ENCODE measurements at regions not wholly inside any gene's neighbourhood (a gene's known extent, or its start where the extent isn't known, plus 50 kb on each side); places are given as distances from the start of the nearest gene placed in this dataset.

GRCh38 chr10:84015877-84016595 lies 123.3 kb upstream of the GHITM start:
- ChIA-PET POLR2A (ENCODE audit: partially characterized antibody) (no interaction called here), CTCF (ENCODE audit: partially characterized antibody) (interaction anchor here (0.6 to 3.9 kb wide), 5 partner anchors 10 to 1553 kb away, joined by 3 to 18 read pairs (median 3); no protein-coding TSS in a partner anchor)
- no peak overlapping the region for H2BK12ac ChIP-seq (ENCODE audit: low read depth, low read length)
- no peak overlapping the region for H3K56ac ChIP-seq (replicated peaks; ENCODE audit: insufficient read length, low read depth, low read length)
- no peak overlapping the region for H2BK5ac ChIP-seq (ENCODE audit: low read depth, low read length)
- no peaks in the 10 kb centered on the region for H3K79me1 ChIP-seq (ENCODE audit: low read depth, low read length)
- no peak overlapping the region for H3K4me3 ChIP-seq (ENCODE audit: extremely low read depth in 1 of 4, insufficient read depth in 2 of 4, low read depth in 3 of 4, low read length in 4 of 4)
- no peak overlapping the region for H2BK20ac ChIP-seq (ENCODE audit: low read length)
- DNase-seq (ENCODE audit: low read depth in 1 of 2, low spot score in 2 of 2), result no peak
- no peaks in the 10 kb centered on the region for H3K9me3 ChIP-seq (ENCODE audit: insufficient read depth in 2 of 2, low read depth in 1 of 2, low read length in 1 of 2)
- no peak overlapping the region for H3K9ac ChIP-seq (replicated peaks in 1 of 4; ENCODE audit: extremely low read depth in 1 of 4, low read depth in 3 of 4, low read length in 3 of 4)
- H3K27ac ChIP-seq (ENCODE audit: low read depth, low read length), result no peak overlapping the region
- no peak overlapping the region for H2BK120ac ChIP-seq (replicated peaks; ENCODE audit: low read depth, low read length)
- no peak overlapping the region for H3K23ac ChIP-seq (ENCODE audit: insufficient read length)
- no peaks in the 10 kb centered on the region for H3K79me2 ChIP-seq (ENCODE audit: control insufficient read depth in 1 of 2, insufficient read depth in 2 of 2, low read length in 2 of 2)
- H3K14ac ChIP-seq (ENCODE audit: insufficient read length), result no peak overlapping the region
- H3K36me3 ChIP-seq (ENCODE audit: control insufficient read depth in 2 of 4, insufficient read depth in 4 of 4, low read length in 3 of 4), result no peaks in the 10 kb centered on the region
- no peak overlapping the region for H4K5ac ChIP-seq (ENCODE audit: insufficient read length, low read depth, low read length)
- no peak overlapping the region for H3K4me2 ChIP-seq (ENCODE audit: insufficient read depth in 1 of 2, low read depth in 2 of 2, low read length in 2 of 2)
- WGBS, 2 experiments (ENCODE audit: extremely low coverage in 1 of 2, insufficient coverage in 1 of 2, insufficient read length in 1 of 2, insufficient replicate concordance in 2 of 2, low coverage in 1 of 2, low lambda C conversion rate in 2 of 2, missing lambda C conversion rate in 1 of 2), result 86% methylated on average over 6 of the region's 6 CpGs; no CpG with 5 or more reads in 1 of the 2 experiments
- H4K8ac ChIP-seq (ENCODE audit: extremely low read depth, insufficient read depth, low read length), result no peak overlapping the region
- no peak overlapping the region for H2BK15ac ChIP-seq (ENCODE audit: low read length)
- H2AK5ac ChIP-seq (ENCODE audit: low read depth, low read length), result no peak overlapping the region
- no peak overlapping the region for H4K91ac ChIP-seq (replicated peaks; ENCODE audit: insufficient read length, low read length)
- H2AFZ ChIP-seq (ENCODE audit: low read length), result no peak overlapping the region
- H3K27me3 ChIP-seq (replicated peaks in 1 of 4; ENCODE audit: control insufficient read depth in 3 of 4, extremely low read depth in 1 of 4, insufficient read depth in 3 of 4, low read length in 3 of 4), result no peaks in the 10 kb centered on the region
- FAIRE-seq, result no peak
- no peaks in the 10 kb centered on the region for H4K20me1 ChIP-seq (replicated peaks in 1 of 2; ENCODE audit: control insufficient read depth in 1 of 2, insufficient read depth in 2 of 2, low read length in 2 of 2)
- peaks cover 0 to 4% (median 0%) of the 10 kb centered on the region in 4 experiments; a peak in 1 of 7 replicates for H3K4me1 ChIP-seq (replicated peaks in 1 of 4; ENCODE audit: control insufficient read depth in 3 of 4, insufficient read depth in 4 of 4, low read length in 3 of 4)
- H3K18ac ChIP-seq (ENCODE audit: extremely low read depth, low read length), result no peak overlapping the region
- TF ChIP-seq RFX5 (IDR thresholded peaks at IDR 0.05; ENCODE audit: borderline replicate concordance, low read depth, low read length) (no peak), FOSL1 (IDR thresholded peaks at IDR 0.05; ENCODE audit: insufficient read depth, low read depth, low read length) (no peak)
- TF ChIP-seq, protein P1, sequence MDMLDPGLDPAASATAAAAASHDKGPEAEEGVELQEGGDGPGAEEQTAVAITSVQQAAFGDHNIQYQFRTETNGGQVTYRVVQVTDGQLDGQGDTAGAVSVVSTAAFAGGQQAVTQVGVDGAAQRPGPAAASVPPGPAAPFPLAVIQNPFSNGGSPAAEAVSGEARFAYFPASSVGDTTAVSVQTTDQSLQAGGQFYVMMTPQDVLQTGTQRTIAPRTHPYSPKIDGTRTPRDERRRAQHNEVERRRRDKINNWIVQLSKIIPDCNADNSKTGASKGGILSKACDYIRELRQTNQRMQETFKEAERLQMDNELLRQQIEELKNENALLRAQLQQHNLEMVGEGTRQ (IDR thresholded peaks at IDR 0.05; ENCODE audit: low read length), result no peak
- no peak overlapping the region for H3K4ac ChIP-seq (replicated peaks; ENCODE audit: insufficient read length, low read depth, low read length)
- peaks cover 3% of the 10 kb centered on the region; the same call in 1 of the 2 replicates for H3K23me2 ChIP-seq (ENCODE audit: low read depth, low read length)
